ENCODE measurements at regions not wholly inside any gene's neighbourhood (a gene's known extent, or its start where the extent isn't known, plus 50 kb on each side); places are given as distances from the start of the nearest gene placed in this dataset.

DNA sequence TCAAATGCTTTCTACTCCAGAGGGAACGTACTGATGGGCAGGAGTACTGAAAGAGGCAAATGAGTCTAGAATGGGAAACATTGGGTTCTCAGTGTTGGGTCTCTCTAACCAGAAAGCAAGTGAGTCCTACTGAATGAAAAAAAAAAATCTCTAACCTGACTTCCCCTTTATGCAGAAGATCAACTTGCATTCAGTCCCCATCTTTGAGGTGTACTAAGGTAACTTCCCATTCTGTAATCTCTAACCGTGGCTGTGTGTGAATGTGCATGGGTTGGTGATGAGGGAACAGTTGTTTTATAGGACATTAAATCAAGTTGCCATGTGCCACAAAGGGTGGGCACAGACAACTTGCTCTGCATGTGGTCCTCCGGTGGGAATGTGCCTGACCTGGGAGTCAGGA, 264.6 kb upstream of the CLINT1 start:
- TF ChIP-seq POLR2A (IDR thresholded peaks at IDR 0.05) = no peak
- TF ChIP-seq, protein P1, sequence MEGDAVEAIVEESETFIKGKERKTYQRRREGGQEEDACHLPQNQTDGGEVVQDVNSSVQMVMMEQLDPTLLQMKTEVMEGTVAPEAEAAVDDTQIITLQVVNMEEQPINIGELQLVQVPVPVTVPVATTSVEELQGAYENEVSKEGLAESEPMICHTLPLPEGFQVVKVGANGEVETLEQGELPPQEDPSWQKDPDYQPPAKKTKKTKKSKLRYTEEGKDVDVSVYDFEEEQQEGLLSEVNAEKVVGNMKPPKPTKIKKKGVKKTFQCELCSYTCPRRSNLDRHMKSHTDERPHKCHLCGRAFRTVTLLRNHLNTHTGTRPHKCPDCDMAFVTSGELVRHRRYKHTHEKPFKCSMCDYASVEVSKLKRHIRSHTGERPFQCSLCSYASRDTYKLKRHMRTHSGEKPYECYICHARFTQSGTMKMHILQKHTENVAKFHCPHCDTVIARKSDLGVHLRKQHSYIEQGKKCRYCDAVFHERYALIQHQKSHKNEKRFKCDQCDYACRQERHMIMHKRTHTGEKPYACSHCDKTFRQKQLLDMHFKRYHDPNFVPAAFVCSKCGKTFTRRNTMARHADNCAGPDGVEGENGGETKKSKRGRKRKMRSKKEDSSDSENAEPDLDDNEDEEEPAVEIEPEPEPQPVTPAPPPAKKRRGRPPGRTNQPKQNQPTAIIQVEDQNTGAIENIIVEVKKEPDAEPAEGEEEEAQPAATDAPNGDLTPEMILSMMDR (IDR thresholded peaks at IDR 0.05) = no peak
- TF ChIP-seq POLR2AphosphoS5 (IDR thresholded peaks at IDR 0.05) = no peak
